Cardiac fibroblast (primary cell): ENCODE measurements at regions not wholly inside any gene's neighbourhood (a gene's known extent, or its start where the extent isn't known, plus 50 kb on each side); places are given as distances from the start of the nearest gene placed in this dataset.

Experiments
- DNase-seq, 2 donors: peaks; one replicate each; pipeline versions ENCODE4 v3.0.0 to v3.0.0-alpha.2; 2010; ENCODE audit warnings: low read depth in 2 of 2
- H3K4me3 ChIP-seq, 2 donors: replicated peaks in 1 of 2; 1 replicate in 1 of 2; 2 replicates in 1 of 2; pipeline ENCODE4 v1.5.1; 2011; ENCODE audit warnings: low read depth in 2 of 2, low read length in 2 of 2, mild to moderate bottlenecking in 2 of 2, moderate library complexity in 1 of 2
- CTCF ChIP-seq: IDR thresholded peaks from one replicate; pipeline ENCODE4 v1.5.1; 2011; ENCODE audit warnings: low read depth, mild to moderate bottlenecking, low read length, inconsistent platforms

- H3K4me3 ChIP-seq, result no peak overlapping the region
- TF ChIP-seq CTCF, result no peak
- DNase-seq, result no peak
Observed at GRCh38 chr2:144702051-144702450, 182.1 kb upstream of the ZEB2 start.

- no peak for DNase-seq
- H3K4me3 ChIP-seq, result no peak overlapping the region
Observed at GRCh38 chr2:144701259-144701658, 181.3 kb upstream of the ZEB2 start.

GRCh38 chr2:144698156-144698555 lies 178.2 kb upstream of the ZEB2 start:
- no peak overlapping the region for H3K4me3 ChIP-seq
- no peak for DNase-seq
- TF ChIP-seq CTCF, result no peak

More at GRCh38 chr2:144701259-144701658, 181.3 kb upstream of the ZEB2 start:
- TF ChIP-seq CTCF, result no peak

GRCh38 chr2:144695657-144696056 lies 175.7 kb upstream of the ZEB2 start:
- H3K4me3 ChIP-seq, result no peak overlapping the region
- no peak for DNase-seq
- no peak for TF ChIP-seq CTCF

- DNase-seq, result no peak
- no peak overlapping the region for H3K4me3 ChIP-seq
- no peak for TF ChIP-seq CTCF
Observed at GRCh38 chr2:144694456-144694855, 174.5 kb upstream of the ZEB2 start.

GRCh38 chr2:144693179-144693578 lies 173.3 kb upstream of the ZEB2 start:
- no peak for TF ChIP-seq CTCF
- H3K4me3 ChIP-seq, result no peak overlapping the region
- no peak for DNase-seq

- no peak overlapping the region for H3K4me3 ChIP-seq
- no peak for DNase-seq
- TF ChIP-seq CTCF, result no peak
Observed at GRCh38 chr2:144692661-144693060, 172.7 kb upstream of the ZEB2 start.
